Right lobe of liver (tissue), 6 donors: ENCODE measurements at regions not wholly inside any gene's neighbourhood (a gene's known extent, or its start where the extent isn't known, plus 50 kb on each side); places are given as distances from the start of the nearest gene placed in this dataset.

ENCODE experiments used
- ATAC-seq, 4 donors: fragments of 200-7000 bp; cut with Tn5 transposase; one replicate each; pipeline ENCODE4 v1.9.1; 2020; ENCODE audit warnings: mild to moderate bottlenecking in 4 of 4, moderate library complexity in 4 of 4
- DNase-seq, 3 donors: peaks; one replicate each; pipeline ENCODE4 v3.0.0-alpha.2; 2020
- H3K27ac ChIP-seq, 3 donors: fragments of 200-600 bp; one replicate each; pipeline ENCODE4 v1.8.0; 2022
- H3K27me3 ChIP-seq, 2 donors: fragments of 200-600 bp; one replicate each; pipeline ENCODE4 v1.8.0; 2022
- H3K36me3 ChIP-seq, 4 donors: fragments of 200-600 bp; sonication (generic) in 1 of 4; one replicate each; pipeline versions ENCODE4 v1.5.1 to v1.8.0; 2017 to 2022; ENCODE audit warnings: control low read depth in 1 of 4
- H3K4me1 ChIP-seq, 4 donors: fragments of 200-600 bp; sonication (generic) in 1 of 4; one replicate each; pipeline versions ENCODE4 v1.5.1 to v1.8.0; 2017 to 2022; ENCODE audit warnings: control low read depth in 1 of 4
- H3K4me3 ChIP-seq, 3 donors: fragments of 200-600 bp; one replicate each; pipeline ENCODE4 v1.8.0; 2022
- H3K9me3 ChIP-seq, 4 donors: fragments of 200-600 bp; sonication (generic) in 1 of 4; one replicate each; pipeline versions ENCODE4 v1.5.1 to v1.8.0; 2017 to 2022; ENCODE audit warnings: control low read depth in 1 of 4
- POLR2A ChIP-seq: fragments of 450-650 bp; IDR thresholded peaks from one replicate; pipeline ENCODE4 v1.6.1; 2017; ENCODE audit warnings: antibody characterized with exemption, mild to moderate bottlenecking
- WGBS: methylation state at CpG from one replicate; pipeline ENCODE4 v1.1.6; 2018; ENCODE audit warnings: low coverage, low lambda C conversion rate; ENCODE audit not compliant: insufficient coverage; ENCODE audit errors: missing lambda C conversion rate; 5-methylcytosine and 5-hydroxymethylcytosine counted together
- intact Hi-C, 2 donors: fragments of 100-400 bp; cut with DNase I; formaldehyde crosslinking; loops; one replicate each; pipeline versions ENCODE4 v1.11.2 to v1.14.1; 2022
- TF ChIP-seq, protein P1 (sequence below), 4 donors: fragments of 200-600 bp in 3 of 4; fragments of 450-650 bp in 1 of 4; IDR thresholded peaks; one replicate each; pipeline versions ENCODE4 v1.5.1 to v1.8.0; 2016 to 2022; ENCODE audit warnings: antibody characterized with exemption in 4 of 4, mild to moderate bottlenecking in 2 of 4
- donor health status: DM: no; HTN: yes; CAD: no.
- donor health status: DM: no; HTN: no; CAD: no.
- donor health status: DM: no; HTN: no; CAD: no.
- donor health status: DM: no; HTN: yes; CAD: no.
- donor health status: DM: no; HTN: yes; CAD: no.

DNA sequence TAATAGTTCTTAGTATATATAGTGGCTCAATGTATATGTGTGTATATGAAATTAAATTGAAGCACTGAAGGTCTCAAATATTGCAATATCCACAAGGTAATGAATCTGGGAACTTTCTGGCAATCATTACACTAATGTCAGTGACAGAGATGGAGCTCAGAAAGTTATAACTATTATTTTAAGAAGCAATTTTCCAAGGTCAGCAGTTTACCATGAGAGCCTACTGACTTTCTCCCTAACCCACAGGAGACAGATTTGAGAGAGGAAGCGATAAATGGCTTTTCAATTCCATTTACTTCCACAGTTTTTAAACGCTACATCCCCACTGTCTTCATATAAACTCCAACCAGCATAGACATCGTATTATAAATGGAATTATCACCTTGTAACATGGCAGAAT lies 92.9 kb downstream of the PCTP start:
- Histone ChIP-seq H3K27ac (no peak overlapping the region), H3K4me3 (no peak overlapping the region), H3K9me3 (no peaks in the 10 kb centered on the region), H3K36me3 (no peaks in the 10 kb centered on the region), H3K27me3 (no peaks in the 10 kb centered on the region), H3K4me1 (no peaks in the 10 kb centered on the region)
- no peak for DNase-seq
- TF ChIP-seq, protein P1, sequence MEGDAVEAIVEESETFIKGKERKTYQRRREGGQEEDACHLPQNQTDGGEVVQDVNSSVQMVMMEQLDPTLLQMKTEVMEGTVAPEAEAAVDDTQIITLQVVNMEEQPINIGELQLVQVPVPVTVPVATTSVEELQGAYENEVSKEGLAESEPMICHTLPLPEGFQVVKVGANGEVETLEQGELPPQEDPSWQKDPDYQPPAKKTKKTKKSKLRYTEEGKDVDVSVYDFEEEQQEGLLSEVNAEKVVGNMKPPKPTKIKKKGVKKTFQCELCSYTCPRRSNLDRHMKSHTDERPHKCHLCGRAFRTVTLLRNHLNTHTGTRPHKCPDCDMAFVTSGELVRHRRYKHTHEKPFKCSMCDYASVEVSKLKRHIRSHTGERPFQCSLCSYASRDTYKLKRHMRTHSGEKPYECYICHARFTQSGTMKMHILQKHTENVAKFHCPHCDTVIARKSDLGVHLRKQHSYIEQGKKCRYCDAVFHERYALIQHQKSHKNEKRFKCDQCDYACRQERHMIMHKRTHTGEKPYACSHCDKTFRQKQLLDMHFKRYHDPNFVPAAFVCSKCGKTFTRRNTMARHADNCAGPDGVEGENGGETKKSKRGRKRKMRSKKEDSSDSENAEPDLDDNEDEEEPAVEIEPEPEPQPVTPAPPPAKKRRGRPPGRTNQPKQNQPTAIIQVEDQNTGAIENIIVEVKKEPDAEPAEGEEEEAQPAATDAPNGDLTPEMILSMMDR (IDR thresholded peaks at IDR 0.05), result no peak
- no peak for TF ChIP-seq POLR2A
- intact Hi-C loops, result no loop called here
- ATAC-seq, result no peak
- 89% methylated on average over 3 of the region's 3 CpGs for WGBS

DNA sequence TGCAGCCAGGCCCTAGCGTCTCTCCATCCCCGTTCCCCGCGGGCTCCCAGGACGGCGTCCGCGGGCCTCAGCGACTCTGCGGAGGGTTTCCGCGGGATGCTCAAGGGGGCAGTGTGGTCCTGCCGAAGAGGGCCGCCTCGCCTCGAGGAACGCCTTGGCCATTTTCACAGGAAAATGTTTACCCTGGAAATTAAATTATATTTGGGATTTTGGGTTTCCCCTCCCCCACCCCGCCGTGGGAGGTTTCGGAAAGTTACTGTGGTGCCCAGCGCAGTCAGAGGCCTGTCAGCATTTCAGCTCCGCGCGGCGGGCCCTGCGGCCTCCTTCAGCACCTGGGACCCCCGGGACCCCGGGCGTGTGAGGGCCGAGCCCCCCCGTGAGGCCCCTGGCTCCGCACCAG lies 94.5 kb downstream of the PCTP start:
- Histone ChIP-seq H3K4me3 (peak overlapping the region in 1 of 3 donors; percentile 19), H3K27ac (no peak overlapping the region), H3K4me1 (no peaks in the 10 kb centered on the region), H3K9me3 (no peaks in the 10 kb centered on the region), H3K36me3 (no peaks in the 10 kb centered on the region), H3K27me3 (no peaks in the 10 kb centered on the region)
- 0% methylated on average over 10 of the region's 32 CpGs for WGBS
- ATAC-seq (peak; percentile 56 to 82 (median 80)), DNase-seq (peak; percentile 54 to 62 (median 54))
- TF ChIP-seq POLR2A, result no peak
- TF ChIP-seq, protein P1 (IDR thresholded peaks at IDR 0.05), result peak; percentile 34 to 54 (median 43)
- intact Hi-C loops, result no loop called here

GRCh38 chr17:55846745-55847144 lies 95.9 kb downstream of the PCTP start:
- Histone ChIP-seq H3K4me1 (no peaks in the 10 kb centered on the region), H3K9me3 (no peaks in the 10 kb centered on the region), H3K27ac (no peak overlapping the region), H3K27me3 (no peaks in the 10 kb centered on the region), H3K36me3 (no peaks in the 10 kb centered on the region), H3K4me3 (no peak overlapping the region)
- ATAC-seq, result no peak
- no peak for DNase-seq
- TF ChIP-seq, protein P1 (IDR thresholded peaks at IDR 0.05), result no peak
- TF ChIP-seq POLR2A, result no peak
- intact Hi-C loops, result no loop called here

GRCh38 chr17:55852734-55853133 lies 101.9 kb downstream of the PCTP start:
- Histone ChIP-seq H3K27me3 (no peaks in the 10 kb centered on the region), H3K9me3 (no peaks in the 10 kb centered on the region), H3K4me3 (no peak overlapping the region), H3K36me3 (no peaks in the 10 kb centered on the region), H3K27ac (no peak overlapping the region), H3K4me1 (no peaks in the 10 kb centered on the region)
- TF ChIP-seq, protein P1 (IDR thresholded peaks at IDR 0.05), result no peak
- TF ChIP-seq POLR2A, result no peak
- intact Hi-C loops, result no loop called here
- ATAC-seq (no peak), DNase-seq (no peak)

DNA sequence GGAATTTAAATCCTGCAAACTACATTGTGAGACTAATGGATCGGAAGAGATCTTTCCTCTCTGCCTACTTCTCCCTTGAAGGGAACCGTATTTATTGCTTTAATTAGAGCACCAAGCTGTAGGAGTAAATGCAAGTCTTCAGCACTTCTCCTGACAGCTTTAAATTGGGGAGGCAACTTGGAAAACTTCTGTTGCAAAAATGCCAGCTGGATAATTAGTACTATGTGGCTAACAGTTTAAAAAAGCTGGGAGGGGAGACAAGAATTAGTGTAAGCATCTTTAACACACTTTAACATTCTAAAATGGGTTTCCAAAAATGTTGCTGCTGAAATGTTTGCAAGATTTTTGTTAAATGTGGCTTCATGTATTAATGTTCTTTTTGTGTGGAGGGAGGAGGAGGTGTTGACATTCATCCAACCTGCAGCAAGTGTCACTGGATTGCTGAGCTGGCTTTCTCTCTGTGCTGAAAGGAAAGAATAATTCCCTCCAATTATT lies 108.5 kb downstream of the PCTP start:
- intact Hi-C loops, result no loop called here

More for the DNA sequence above, 108.5 kb downstream of the PCTP start:
- TF ChIP-seq, protein P1 (IDR thresholded peaks at IDR 0.05), result no peak
- no peak for TF ChIP-seq POLR2A
- Histone ChIP-seq H3K4me3 (no peak overlapping the region), H3K9me3 (no peaks in the 10 kb centered on the region), H3K27me3 (no peaks in the 10 kb centered on the region), H3K36me3 (no peaks in the 10 kb centered on the region), H3K4me1 (no peaks in the 10 kb centered on the region), H3K27ac (no peak overlapping the region)
- WGBS, result 100% methylated on average over 2 of the region's 2 CpGs
- ATAC-seq, result no peak
- no peak for DNase-seq
